ENCODE measurements at regions not wholly inside any gene's neighbourhood (a gene's known extent, or its start where the extent isn't known, plus 50 kb on each side); places are given as distances from the start of the nearest gene placed in this dataset.
A peak's percentile ranks its signal among the peaks of the same experiment; 100 is the strongest.

- Histone ChIP-seq H3K36me3 (ENCODE audit: control insufficient read depth in 2 of 3, insufficient read depth in 3 of 3, low read length in 3 of 3) (no peaks in the 10 kb centered on the region), H3K9me3 (ENCODE audit: control insufficient read depth in 2 of 3, insufficient read depth in 1 of 3, low read length in 3 of 3) (no peaks in the 10 kb centered on the region), H3K27ac (ENCODE audit: low read depth in 2 of 2, low read length in 2 of 2) (no peak overlapping the region), H3K27me3 (ENCODE audit: control insufficient read depth, insufficient read depth, low read length) (no peaks in the 10 kb centered on the region), H3K9ac (ENCODE audit: low read length in 3 of 3) (no peak overlapping the region), H3K4me1 (ENCODE audit: control insufficient read depth in 2 of 3, insufficient read depth in 2 of 3, low read depth in 1 of 3, low read length in 3 of 3) (no peaks in the 10 kb centered on the region), H3K4me3 (ENCODE audit: low read length in 3 of 3) (no peak overlapping the region)
- TF ChIP-seq, protein P1, sequence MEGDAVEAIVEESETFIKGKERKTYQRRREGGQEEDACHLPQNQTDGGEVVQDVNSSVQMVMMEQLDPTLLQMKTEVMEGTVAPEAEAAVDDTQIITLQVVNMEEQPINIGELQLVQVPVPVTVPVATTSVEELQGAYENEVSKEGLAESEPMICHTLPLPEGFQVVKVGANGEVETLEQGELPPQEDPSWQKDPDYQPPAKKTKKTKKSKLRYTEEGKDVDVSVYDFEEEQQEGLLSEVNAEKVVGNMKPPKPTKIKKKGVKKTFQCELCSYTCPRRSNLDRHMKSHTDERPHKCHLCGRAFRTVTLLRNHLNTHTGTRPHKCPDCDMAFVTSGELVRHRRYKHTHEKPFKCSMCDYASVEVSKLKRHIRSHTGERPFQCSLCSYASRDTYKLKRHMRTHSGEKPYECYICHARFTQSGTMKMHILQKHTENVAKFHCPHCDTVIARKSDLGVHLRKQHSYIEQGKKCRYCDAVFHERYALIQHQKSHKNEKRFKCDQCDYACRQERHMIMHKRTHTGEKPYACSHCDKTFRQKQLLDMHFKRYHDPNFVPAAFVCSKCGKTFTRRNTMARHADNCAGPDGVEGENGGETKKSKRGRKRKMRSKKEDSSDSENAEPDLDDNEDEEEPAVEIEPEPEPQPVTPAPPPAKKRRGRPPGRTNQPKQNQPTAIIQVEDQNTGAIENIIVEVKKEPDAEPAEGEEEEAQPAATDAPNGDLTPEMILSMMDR (IDR thresholded peaks at IDR 0.05; ENCODE audit: borderline replicate concordance, extremely low read depth, insufficient read depth): no peak
- intact Hi-C loops (cut with DNase I): no loop called here
- FAIRE-seq (no peak), DNase-seq (no peak)
These were observed 169.9 kb downstream of the ZNF330 start for GRCh38 chr4:141390571-141390970.

- no peaks in the 10 kb centered on the region for H3K36me3 ChIP-seq (ENCODE audit: control insufficient read depth in 2 of 3, insufficient read depth in 3 of 3, low read length in 3 of 3)
- H3K9ac ChIP-seq (ENCODE audit: low read length in 3 of 3): no peak overlapping the region
- DNase-seq: no peak
- FAIRE-seq: no peak
- no peaks in the 10 kb centered on the region for H3K27me3 ChIP-seq (ENCODE audit: control insufficient read depth, insufficient read depth, low read length)
- intact Hi-C loops (cut with DNase I): no loop called here
- no peak overlapping the region for H3K4me3 ChIP-seq (ENCODE audit: low read length in 3 of 3)
- H3K27ac ChIP-seq (ENCODE audit: low read depth in 2 of 2, low read length in 2 of 2): no peak overlapping the region
- H3K9me3 ChIP-seq (ENCODE audit: control insufficient read depth in 2 of 3, insufficient read depth in 1 of 3, low read length in 3 of 3): no peaks in the 10 kb centered on the region
- TF ChIP-seq, protein P1 (IDR thresholded peaks at IDR 0.05; ENCODE audit: borderline replicate concordance, extremely low read depth, insufficient read depth): no peak
- no peaks in the 10 kb centered on the region for H3K4me1 ChIP-seq (ENCODE audit: control insufficient read depth in 2 of 3, insufficient read depth in 2 of 3, low read depth in 1 of 3, low read length in 3 of 3)
These were observed 170.6 kb downstream of the ZNF330 start for GRCh38 chr4:141391293-141391692.

GRCh38 chr4:141391771-141392170, 171.1 kb downstream of the ZNF330 start:
- Histone ChIP-seq H3K9me3 (ENCODE audit: control insufficient read depth in 2 of 3, insufficient read depth in 1 of 3, low read length in 3 of 3) (no peaks in the 10 kb centered on the region), H3K36me3 (ENCODE audit: control insufficient read depth in 2 of 3, insufficient read depth in 3 of 3, low read length in 3 of 3) (no peaks in the 10 kb centered on the region), H3K4me1 (ENCODE audit: control insufficient read depth in 2 of 3, insufficient read depth in 2 of 3, low read depth in 1 of 3, low read length in 3 of 3) (no peaks in the 10 kb centered on the region), H3K4me3 (ENCODE audit: low read length in 3 of 3) (no peak overlapping the region), H3K27me3 (ENCODE audit: control insufficient read depth, insufficient read depth, low read length) (no peaks in the 10 kb centered on the region), H3K9ac (ENCODE audit: low read length in 3 of 3) (no peak overlapping the region), H3K27ac (ENCODE audit: low read depth in 2 of 2, low read length in 2 of 2) (no peak overlapping the region)
- TF ChIP-seq, protein P1 (IDR thresholded peaks at IDR 0.05; ENCODE audit: borderline replicate concordance, extremely low read depth, insufficient read depth): no peak
- FAIRE-seq: no peak
- intact Hi-C loops (cut with DNase I): no loop called here
- DNase-seq: peak in 1 of 5 donors; percentile 30

- TF ChIP-seq, protein P1 (IDR thresholded peaks at IDR 0.05; ENCODE audit: borderline replicate concordance, extremely low read depth, insufficient read depth): no peak
- Histone ChIP-seq H3K4me1 (ENCODE audit: control insufficient read depth in 2 of 3, insufficient read depth in 2 of 3, low read depth in 1 of 3, low read length in 3 of 3) (no peaks in the 10 kb centered on the region), H3K36me3 (ENCODE audit: control insufficient read depth in 2 of 3, insufficient read depth in 3 of 3, low read length in 3 of 3) (no peaks in the 10 kb centered on the region), H3K4me3 (ENCODE audit: low read length in 3 of 3) (no peak overlapping the region), H3K27ac (ENCODE audit: low read depth in 2 of 2, low read length in 2 of 2) (no peak overlapping the region), H3K27me3 (ENCODE audit: control insufficient read depth, insufficient read depth, low read length) (no peaks in the 10 kb centered on the region), H3K9me3 (ENCODE audit: control insufficient read depth in 2 of 3, insufficient read depth in 1 of 3, low read length in 3 of 3) (no peaks in the 10 kb centered on the region), H3K9ac (ENCODE audit: low read length in 3 of 3) (no peak overlapping the region)
- FAIRE-seq (no peak), DNase-seq (no peak)
- intact Hi-C loops (cut with DNase I): no loop called here
These were observed 174.6 kb downstream of the ZNF330 start for GRCh38 chr4:141395246-141395830.
